ENCODE measurements at regions not wholly inside any gene's neighbourhood (a gene's known extent, or its start where the extent isn't known, plus 50 kb on each side); places are given as distances from the start of the nearest gene placed in this dataset.

DNA sequence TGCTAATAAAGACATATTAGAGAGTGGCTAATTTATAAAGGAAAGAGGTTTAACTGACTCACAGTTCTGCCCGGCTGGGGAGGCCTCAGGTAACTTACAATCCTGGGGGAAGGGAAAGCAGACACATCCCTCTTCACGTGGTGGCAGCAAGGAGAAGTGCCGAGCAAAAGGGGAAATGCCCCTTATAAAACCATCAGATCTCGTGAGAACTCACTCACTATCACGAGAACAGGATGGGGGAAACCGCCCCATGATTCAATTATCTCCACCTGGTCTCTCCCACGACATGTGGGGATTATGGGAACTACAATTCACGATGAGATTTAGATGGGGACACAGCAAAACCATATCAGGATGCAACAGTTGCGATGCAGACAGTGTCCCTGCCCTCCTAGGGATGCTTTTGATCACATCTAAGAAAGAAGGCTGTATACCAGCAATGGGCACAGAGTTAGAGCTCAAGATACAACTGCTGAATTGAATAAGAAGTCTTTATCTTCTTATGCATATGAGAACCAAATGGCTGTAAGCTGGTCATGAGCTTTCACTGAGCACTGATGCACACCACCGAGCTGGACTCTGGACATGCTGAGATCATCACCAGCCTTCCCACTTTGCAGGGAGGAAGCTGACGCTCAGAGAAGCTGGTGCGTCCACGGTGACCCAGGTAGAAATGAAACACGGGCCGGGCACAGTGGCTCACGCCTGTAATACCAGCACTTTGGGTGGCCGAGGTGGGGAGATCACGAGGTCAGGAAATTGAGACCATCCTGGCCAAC, 255.2 kb downstream of the MN1 start:
- H3K4me3 ChIP-seq (replicated peaks; ENCODE audit: low read depth, low read length): no peak overlapping the region
- no peak for TF ChIP-seq CTCF (IDR thresholded peaks at IDR 0.05; ENCODE audit: insufficient read depth, low read length, poor library complexity, severe bottlenecking)

DNA sequence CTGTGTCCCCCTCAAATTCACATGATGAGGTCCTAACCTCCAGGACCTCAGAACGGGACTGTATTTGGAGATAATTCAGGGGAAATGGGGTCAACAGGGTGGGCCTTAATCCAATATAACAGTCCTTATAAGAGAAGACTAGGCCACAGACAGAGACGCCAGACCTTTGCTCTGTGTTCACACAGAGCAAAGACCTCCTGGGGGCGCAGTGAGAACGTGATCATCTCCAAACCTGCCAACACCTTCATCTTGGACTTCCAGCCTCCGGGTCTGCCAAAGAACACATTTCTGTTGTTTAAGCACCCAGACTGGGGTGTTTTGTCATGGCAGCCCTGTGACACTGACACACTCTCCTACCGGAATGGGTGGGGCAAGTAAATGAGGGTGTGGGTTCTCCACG, 250.2 kb downstream of the MN1 start:
- Histone ChIP-seq H3K27me3 (replicated peaks; ENCODE audit: control insufficient read depth, insufficient read depth, low read length) (no peaks in the 10 kb centered on the region), H3K4me3 (replicated peaks; ENCODE audit: low read depth, low read length) (no peak overlapping the region), H3K36me3 (ENCODE audit: control insufficient read depth, insufficient read depth, low read length) (no peaks in the 10 kb centered on the region)
- TF ChIP-seq CTCF (IDR thresholded peaks at IDR 0.05; ENCODE audit: insufficient read depth, low read length, poor library complexity, severe bottlenecking): no peak
- no peak for DNase-seq (ENCODE audit: extremely low read depth, insufficient read length)

More for the DNA sequence above, 255.2 kb downstream of the MN1 start:
- no peaks in the 10 kb centered on the region for H3K36me3 ChIP-seq (ENCODE audit: control insufficient read depth, insufficient read depth, low read length)
- H3K27me3 ChIP-seq (replicated peaks; ENCODE audit: control insufficient read depth, insufficient read depth, low read length): no peaks in the 10 kb centered on the region
- no peak for DNase-seq (ENCODE audit: extremely low read depth, insufficient read length)

DNA sequence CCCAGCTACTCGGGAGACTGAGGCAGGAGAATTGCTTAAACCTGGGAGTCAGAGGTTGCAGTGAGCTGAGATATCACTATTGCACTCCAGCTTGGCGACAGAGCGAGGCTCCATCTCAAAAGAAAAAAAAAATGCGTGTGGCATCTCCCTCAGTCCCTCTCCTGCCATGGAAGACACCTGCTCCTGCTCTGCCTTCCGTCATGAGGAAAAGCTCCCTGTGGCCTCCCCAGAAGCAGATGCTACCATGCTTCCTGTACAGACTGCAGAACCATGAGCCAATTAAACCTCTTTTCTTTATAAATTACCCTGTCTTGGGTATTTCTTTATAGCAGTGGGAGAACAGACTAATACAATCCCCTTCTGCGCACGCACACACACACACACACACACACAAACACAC, 249.4 kb downstream of the MN1 start:
- no peak for DNase-seq (ENCODE audit: extremely low read depth, insufficient read length)
- Histone ChIP-seq H3K27me3 (replicated peaks; ENCODE audit: control insufficient read depth, insufficient read depth, low read length) (no peaks in the 10 kb centered on the region), H3K36me3 (ENCODE audit: control insufficient read depth, insufficient read depth, low read length) (no peaks in the 10 kb centered on the region), H3K4me3 (replicated peaks; ENCODE audit: low read depth, low read length) (no peak overlapping the region)
- TF ChIP-seq CTCF (IDR thresholded peaks at IDR 0.05; ENCODE audit: insufficient read depth, low read length, poor library complexity, severe bottlenecking): no peak

DNA sequence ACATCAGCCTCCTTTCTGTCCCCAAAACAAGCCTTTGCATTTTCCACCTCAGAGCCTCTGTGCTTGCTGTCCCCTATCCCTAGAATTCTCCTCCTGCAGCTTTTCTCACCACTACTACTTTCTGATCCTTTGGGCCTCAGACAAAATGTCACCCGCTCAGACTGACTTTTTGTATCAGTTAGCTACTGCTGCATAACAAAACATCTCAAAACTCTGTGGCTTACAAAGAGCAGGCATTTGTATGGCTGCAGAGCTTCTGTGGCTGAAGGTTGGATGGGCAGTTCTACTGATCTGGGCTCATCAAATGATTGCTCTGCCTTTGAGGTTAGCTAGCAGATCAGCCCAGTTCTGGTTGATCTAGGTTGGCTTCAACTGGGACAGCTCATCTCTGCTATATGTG, 248.7 kb downstream of the MN1 start:
- Histone ChIP-seq H3K4me3 (replicated peaks; ENCODE audit: low read depth, low read length) (no peak overlapping the region), H3K27me3 (replicated peaks; ENCODE audit: control insufficient read depth, insufficient read depth, low read length) (no peaks in the 10 kb centered on the region), H3K36me3 (ENCODE audit: control insufficient read depth, insufficient read depth, low read length) (no peaks in the 10 kb centered on the region)
- DNase-seq (ENCODE audit: extremely low read depth, insufficient read length): no peak
- TF ChIP-seq CTCF (IDR thresholded peaks at IDR 0.05; ENCODE audit: insufficient read depth, low read length, poor library complexity, severe bottlenecking): no peak

DNA sequence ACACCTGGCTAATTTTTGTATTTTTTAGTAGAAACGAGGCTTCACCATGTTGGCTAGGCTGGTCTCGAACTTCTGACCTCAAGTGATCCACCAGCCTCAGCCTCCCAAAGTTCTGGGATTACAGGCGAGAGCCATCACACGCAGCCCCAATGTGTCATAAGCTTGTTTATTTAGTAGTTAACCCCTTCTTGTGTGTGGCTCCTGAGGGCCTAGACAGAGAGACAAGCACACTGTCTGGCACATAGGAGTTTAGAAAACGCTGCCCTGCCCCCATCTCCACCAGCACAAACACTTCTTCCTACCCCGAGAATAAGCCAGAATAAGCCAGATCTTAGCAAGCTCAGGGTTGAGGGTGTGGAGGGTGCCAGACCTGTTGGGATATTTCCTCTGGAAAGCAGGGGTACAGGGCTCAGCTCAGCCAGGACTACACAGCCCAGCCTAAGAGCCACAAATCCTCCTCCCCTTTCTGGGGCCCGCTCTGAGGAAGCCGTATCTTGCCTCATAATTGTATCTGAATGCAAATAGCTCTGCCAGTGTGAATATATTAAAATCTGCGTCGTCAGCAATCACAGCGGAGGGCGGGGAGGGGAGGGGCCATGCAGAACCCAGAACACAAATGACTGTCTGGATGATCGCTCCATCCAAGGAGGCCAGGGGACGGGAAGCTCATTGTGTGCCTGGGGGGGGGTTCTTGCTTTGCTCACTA, 247.3 kb downstream of the MN1 start:
- Histone ChIP-seq H3K4me3 (replicated peaks; ENCODE audit: low read depth, low read length) (no peak overlapping the region), H3K27me3 (replicated peaks; ENCODE audit: control insufficient read depth, insufficient read depth, low read length) (no peaks in the 10 kb centered on the region), H3K36me3 (ENCODE audit: control insufficient read depth, insufficient read depth, low read length) (no peaks in the 10 kb centered on the region)
- TF ChIP-seq CTCF (IDR thresholded peaks at IDR 0.05; ENCODE audit: insufficient read depth, low read length, poor library complexity, severe bottlenecking): no peak
- no peak for DNase-seq (ENCODE audit: extremely low read depth, insufficient read length)

All from GM06990 (cell line).